Gastroesophageal sphincter (tissue), 3 donors: ENCODE measurements at regions not wholly inside any gene's neighbourhood (a gene's known extent, or its start where the extent isn't known, plus 50 kb on each side); places are given as distances from the start of the nearest gene placed in this dataset.

Experiments
- POLR2A ChIP-seq, 2 donors: fragments of 450-650 bp; IDR thresholded peaks; one replicate each; pipeline ENCODE4 v1.6.1; 2017; ENCODE audit warnings: antibody characterized with exemption in 2 of 2, mild to moderate bottlenecking in 2 of 2, moderate library complexity in 1 of 2
- POLR2AphosphoS5 ChIP-seq: sonication (generic); formaldehyde crosslinking; IDR thresholded peaks from one replicate; pipeline ENCODE4 v1.6.1; 2017; ENCODE audit warnings: antibody characterized with exemption
- TF ChIP-seq, protein P1 (sequence below), 4 experiments: fragments of 200-600 bp in 2 of 4; fragments of 450-650 bp in 2 of 4; sonication (generic) in 1 of 4; IDR thresholded peaks; one replicate each; pipeline ENCODE4 v1.5.1; 2017 to 2019; ENCODE audit warnings: antibody characterized with exemption in 4 of 4, mild to moderate bottlenecking in 2 of 4, moderate library complexity in 2 of 4

GRCh38 chr2:156803967-156804366 is 367.8 kb downstream of the GPD2 start:
- TF ChIP-seq, protein P1, sequence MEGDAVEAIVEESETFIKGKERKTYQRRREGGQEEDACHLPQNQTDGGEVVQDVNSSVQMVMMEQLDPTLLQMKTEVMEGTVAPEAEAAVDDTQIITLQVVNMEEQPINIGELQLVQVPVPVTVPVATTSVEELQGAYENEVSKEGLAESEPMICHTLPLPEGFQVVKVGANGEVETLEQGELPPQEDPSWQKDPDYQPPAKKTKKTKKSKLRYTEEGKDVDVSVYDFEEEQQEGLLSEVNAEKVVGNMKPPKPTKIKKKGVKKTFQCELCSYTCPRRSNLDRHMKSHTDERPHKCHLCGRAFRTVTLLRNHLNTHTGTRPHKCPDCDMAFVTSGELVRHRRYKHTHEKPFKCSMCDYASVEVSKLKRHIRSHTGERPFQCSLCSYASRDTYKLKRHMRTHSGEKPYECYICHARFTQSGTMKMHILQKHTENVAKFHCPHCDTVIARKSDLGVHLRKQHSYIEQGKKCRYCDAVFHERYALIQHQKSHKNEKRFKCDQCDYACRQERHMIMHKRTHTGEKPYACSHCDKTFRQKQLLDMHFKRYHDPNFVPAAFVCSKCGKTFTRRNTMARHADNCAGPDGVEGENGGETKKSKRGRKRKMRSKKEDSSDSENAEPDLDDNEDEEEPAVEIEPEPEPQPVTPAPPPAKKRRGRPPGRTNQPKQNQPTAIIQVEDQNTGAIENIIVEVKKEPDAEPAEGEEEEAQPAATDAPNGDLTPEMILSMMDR (IDR thresholded peaks at IDR 0.05) = no peak
- TF ChIP-seq POLR2A (IDR thresholded peaks at IDR 0.05) (no peak), POLR2AphosphoS5 (no peak)
